Prostate gland (tissue), 2 donors: ENCODE measurements at regions not wholly inside any gene's neighbourhood (a gene's known extent, or its start where the extent isn't known, plus 50 kb on each side); places are given as distances from the start of the nearest gene placed in this dataset.

ENCODE experiments used
- POLR2A ChIP-seq: fragments of 450-650 bp; IDR thresholded peaks from one replicate; pipeline ENCODE4 v1.6.1; 2016; ENCODE audit warnings: antibody characterized with exemption, mild to moderate bottlenecking
- POLR2AphosphoS5 ChIP-seq: sonication (generic); formaldehyde crosslinking; IDR thresholded peaks from one replicate; pipeline ENCODE4 v1.6.1; 2017; ENCODE audit warnings: antibody characterized with exemption
- TF ChIP-seq, protein P1 (sequence below), 4 experiments: fragments of 200-600 bp in 2 of 4; fragments of 450-650 bp in 2 of 4; sonication (generic) in 2 of 4; IDR thresholded peaks; 1 replicate in 3 of 4; 2 replicates in 1 of 4; pipeline ENCODE4 v1.5.1; 2016 to 2019; ENCODE audit warnings: antibody characterized with exemption in 4 of 4, mild to moderate bottlenecking in 2 of 4, moderate library complexity in 2 of 4

DNA sequence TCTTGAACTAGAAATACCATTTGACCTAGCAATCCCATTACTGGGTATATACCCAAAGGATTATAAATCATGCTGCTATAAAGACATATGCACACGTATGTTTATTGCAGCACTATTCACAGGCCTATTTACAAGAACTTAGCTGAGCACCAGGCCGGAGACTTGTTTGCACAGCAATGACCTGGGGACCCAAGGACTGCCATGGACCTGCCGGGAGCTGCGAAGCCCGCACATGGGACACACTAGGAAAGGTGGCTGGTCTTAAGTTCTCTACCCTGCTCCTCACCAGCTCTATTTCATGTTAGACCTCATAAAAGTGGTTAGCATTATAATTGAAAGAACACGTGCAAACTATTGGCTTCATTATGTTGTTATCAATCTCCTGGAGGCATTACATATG lies 70.4 kb upstream of the CST7 start:
- TF ChIP-seq, protein P1, sequence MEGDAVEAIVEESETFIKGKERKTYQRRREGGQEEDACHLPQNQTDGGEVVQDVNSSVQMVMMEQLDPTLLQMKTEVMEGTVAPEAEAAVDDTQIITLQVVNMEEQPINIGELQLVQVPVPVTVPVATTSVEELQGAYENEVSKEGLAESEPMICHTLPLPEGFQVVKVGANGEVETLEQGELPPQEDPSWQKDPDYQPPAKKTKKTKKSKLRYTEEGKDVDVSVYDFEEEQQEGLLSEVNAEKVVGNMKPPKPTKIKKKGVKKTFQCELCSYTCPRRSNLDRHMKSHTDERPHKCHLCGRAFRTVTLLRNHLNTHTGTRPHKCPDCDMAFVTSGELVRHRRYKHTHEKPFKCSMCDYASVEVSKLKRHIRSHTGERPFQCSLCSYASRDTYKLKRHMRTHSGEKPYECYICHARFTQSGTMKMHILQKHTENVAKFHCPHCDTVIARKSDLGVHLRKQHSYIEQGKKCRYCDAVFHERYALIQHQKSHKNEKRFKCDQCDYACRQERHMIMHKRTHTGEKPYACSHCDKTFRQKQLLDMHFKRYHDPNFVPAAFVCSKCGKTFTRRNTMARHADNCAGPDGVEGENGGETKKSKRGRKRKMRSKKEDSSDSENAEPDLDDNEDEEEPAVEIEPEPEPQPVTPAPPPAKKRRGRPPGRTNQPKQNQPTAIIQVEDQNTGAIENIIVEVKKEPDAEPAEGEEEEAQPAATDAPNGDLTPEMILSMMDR (IDR thresholded peaks at IDR 0.05) = no peak
- no peak for TF ChIP-seq POLR2A
- no peak for TF ChIP-seq POLR2AphosphoS5
